Superior temporal gyrus (tissue), 1 donor: ENCODE measurements at regions not wholly inside any gene's neighbourhood (a gene's known extent, or its start where the extent isn't known, plus 50 kb on each side); places are given as distances from the start of the nearest gene placed in this dataset.

Experiments used
- DNase-seq: peaks from one replicate; pipeline ENCODE4 v3.0.0-alpha.2; 2016; ENCODE audit errors: extremely low spot score

DNA sequence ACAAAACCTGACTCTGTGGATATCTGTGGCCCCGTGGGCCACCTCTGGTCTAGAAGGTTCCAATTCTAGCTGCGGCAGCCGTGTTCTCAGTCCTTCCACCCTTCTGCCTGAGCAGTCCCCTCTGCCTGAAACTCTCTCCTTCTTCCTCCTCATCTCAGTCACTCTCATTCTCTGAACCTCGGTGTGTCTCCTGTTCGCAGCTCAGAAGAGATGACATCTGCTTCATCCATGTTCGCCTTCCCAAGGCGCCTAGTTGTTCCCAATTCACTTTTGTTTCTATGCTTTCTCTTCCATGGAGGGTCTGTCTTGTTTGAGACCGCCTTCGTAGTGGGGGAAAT is 95.5 kb downstream of the CEBPB start:
- no peak for DNase-seq

DNA sequence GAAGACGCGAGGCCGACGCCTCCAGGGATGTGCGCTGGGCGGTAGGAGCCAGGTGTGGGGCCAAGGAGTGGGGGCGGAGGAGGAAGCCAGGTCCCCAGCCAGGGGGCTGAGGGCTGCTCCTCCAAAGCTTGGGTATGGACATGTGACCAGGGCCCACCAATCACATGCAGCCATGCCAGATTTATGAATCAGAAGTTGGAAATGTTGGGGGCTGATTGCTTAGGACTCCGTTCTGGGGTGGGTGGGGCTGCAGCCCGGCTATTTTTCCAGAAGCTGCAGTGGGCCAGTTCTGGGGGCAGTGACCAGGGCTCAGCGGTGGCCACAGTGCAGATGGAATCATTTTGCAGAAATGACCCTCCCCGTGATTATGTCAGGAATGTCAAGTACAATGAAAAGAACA is 96.0 kb downstream of the CEBPB start:
- no peak for DNase-seq

DNA sequence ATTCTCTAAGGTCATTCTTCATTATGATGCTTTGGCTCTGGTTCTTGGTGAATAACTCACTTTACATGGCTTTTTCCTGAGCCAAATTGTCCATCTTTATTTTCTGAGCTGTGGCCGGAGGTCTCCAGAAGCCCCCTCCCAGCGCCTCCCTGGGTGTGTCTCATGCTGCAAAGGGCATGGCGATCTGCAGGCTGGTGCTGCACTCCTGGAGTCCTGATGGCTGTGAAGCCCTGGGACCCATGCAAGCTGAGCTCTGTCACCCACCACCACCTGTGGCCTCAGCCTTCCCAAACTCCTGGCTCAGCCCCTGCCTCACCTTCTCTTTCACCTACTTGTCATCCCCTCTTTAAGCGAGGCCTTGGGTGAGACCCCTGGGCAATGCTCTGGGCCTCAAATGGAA is 96.9 kb downstream of the CEBPB start:
- DNase-seq, result no peak

DNA sequence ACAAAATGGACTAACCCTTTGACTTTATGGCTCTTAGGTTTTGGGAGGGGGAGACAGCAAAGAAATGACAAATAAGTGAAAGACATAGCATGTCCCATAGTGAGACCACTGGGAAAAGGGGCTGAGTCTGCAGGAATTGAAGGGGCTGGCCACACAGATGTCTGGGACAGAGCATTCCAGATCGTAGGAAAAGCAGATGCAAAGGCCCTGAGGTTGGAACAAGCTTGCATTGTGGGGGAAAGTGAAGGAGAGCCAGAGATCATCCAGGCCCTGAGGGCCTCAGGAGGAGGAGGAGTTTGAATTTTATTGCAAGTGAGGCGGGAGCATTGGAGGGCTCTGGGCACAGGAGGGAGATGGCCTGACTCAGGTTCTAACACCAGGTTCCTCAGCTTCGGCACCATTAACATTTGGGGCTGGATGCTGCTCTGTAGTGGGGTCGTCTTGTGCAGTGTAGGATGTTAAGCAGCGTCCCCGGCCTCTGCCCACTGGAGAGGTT is 97.5 kb downstream of the CEBPB start:
- DNase-seq, result no peak

DNA sequence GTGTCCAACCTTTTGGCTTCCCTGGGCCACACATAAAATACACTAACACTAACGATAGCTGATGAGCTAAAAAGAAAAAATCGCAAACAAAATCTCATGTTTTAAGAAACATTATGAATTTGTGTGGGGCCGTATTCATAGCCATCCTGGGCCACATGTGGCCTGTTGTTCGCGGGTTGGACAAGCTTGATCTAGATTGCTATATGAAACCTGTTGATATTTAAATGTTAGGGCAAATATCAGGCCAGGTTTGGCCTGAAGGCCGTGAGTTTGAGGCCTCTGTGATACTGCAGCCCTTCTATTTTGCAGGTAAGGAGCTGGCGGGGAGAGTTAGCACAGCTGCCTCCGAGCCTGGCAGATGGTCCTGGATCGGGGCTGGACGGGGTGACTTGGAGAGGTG is 99.0 kb downstream of the CEBPB start:
- DNase-seq, result no peak

DNA sequence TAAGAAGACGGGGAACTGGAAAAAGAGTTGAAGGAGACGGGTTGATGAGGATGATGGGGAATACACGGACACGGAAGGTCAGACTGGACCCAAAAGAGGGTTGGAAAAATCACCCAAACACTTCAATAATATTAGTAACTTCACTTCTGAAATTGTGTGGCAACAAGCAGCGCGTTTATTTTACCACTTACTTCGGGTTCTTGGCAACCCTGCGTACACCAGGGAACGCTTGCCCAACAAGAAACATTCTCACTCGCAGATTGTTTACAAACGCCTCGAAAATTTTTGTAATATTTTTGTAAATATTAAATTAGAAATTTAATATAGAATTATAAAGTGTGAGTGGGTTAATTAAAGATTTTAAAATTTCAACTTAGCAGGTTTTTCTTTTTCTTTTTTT is 99.5 kb downstream of the CEBPB start:
- DNase-seq, result no peak

DNA sequence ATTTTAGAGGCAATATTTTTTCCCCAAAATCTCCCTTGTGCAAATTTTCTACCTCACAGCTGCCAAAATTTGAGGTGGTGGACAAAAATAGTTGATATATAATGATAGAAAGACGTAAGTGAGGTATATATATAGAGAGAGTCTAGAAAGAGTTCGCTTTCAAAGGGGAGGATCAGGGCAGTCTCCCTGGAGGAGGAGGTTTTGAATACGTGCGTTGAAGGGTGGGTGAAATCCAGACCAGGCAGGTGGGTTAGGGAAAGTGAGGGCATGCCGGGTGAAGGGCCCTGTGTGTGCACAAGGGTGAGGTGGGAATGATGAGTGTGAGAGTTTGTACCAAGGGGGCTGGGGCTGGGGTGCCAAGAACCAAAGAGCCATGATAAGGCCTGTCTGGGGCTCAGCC is 100.2 kb downstream of the CEBPB start:
- no peak for DNase-seq

DNA sequence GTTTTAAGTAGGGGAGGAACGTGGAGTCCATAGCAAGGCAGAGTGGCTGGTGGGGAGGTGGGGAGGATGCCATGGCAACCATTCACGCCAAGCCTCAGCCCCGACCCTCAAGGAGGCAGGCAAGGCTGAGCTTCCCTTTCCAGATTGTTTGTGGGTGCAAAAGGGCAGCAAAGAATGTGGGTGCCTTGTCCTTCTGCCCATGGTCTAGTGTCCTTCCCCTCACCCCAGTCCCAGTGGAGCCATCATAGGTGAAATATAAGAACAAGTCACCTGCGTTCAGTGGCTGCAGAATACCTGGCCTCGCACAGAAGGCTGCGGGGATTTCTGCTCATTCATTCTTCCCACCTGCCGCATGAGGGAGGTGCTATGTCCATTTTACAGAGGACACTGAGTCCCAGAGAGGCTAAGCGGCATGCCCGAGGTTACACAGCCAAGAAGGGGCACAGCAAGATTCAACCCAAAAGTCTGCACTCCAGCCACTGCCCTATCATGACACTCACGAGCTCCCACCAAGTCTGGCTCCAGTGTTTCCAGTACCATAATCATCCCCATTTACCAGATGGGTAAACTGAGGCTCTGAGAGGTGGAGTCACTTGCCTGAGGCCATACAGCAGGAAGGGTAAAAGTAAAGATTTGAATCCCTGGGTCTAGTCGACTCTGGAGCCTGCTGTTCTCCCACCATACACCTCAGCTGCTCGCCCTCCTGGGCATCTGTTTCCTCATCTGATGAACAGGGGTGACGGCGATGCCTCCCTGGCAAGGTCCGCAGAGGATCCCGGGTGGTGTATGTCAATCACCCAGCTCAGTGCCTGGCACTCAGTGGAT is 100.8 kb downstream of the CEBPB start:
- DNase-seq, result no peak

DNA sequence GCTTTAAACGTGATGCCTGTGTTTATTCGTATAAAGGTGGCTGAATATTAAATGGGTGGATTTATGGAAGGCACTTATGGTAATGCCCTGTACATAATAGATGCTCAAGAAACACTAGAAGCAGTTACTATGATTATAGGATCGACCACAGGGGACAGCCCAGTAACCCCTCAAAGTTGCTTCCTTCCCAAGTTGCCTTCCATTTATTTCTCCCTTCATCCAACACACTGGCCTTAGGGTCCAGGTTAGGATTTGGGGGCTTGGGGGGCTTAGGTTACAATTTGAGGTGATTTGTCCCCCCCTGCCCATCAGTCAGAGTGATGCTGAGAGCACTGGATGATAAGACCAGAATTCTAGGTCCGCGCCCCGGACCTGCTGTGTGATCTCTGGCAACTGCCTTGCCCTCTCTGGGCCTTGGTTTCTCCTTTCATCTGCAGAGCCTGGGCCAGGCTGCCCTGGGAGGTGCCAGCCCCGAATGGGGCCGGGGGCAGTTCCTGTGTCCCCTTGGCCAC is 101.5 kb downstream of the CEBPB start:
- DNase-seq, result no peak

DNA sequence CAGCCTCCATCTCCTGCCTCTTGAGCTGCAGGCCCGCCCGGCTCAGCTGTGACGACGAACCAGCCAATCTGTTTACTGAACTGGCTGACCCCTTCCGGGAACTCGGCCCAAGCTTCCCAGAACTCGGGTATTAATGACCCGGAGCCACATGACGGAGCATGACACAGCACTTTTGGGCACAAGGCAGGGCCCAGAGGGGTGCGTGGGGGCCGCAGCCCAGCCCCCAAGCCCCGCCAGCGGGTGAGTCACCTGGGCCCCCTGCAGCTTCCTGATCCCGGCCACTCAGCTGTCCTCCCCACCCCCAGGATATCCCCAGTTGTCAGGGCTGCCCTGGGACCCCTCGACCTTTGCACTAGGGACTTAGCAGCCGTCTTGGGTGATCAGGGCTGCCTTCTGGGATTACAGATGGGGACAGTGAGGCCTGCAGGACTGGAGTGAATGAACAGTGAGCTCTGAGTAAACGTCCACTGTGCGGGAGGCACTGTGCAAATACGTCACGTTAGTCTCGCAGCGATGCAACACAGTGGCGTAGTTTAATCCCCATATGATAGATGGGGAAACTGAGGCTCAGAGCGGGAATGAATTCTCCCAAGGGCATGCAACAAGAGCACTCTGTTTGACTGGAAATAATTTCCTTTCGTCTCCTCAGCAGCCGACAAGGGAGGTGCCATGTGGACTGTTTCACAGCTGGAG is 102.1 kb downstream of the CEBPB start:
- peak; percentile 44 for DNase-seq

DNA sequence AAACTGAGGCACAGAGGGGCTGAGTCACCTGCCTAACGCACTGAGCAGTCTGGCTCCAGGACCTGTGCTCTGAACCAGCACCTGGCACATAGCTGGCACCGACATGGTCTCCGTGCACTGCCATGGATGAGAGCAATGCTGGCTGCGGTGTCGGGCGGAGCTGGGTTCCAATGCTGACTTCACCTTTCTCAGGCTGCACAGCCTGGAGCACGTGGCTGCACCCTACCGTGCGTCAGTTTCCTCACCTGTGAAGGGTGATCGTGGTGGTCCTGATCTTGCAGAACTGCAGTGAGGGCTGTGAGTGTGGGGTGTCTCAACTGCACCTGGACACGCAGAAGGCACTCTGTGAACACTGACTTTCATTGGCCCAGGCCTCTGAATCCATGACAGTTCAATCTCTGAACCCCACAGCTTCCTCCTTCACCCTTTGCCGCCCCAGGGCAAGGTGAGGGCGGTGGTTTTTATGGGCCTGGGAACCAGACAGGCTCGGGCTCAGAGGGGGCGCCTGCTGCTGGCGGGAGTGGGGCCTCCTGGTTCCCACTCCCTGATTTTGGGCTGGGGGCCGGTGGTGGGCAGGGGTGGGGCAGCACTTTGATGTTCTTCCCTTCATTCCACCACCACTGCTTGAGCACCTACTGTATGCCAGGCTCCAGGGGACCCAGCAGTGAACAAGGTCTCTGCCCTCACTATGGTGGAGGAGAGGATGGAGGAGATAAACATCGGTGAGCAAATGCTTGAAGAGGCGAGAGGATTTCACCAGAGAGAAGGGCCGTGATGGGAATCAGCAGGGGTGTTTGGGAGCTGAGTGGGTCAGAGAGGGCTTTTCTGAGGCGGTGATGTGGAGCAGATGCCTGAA is 102.9 kb downstream of the CEBPB start:
- DNase-seq, result no peak

DNA sequence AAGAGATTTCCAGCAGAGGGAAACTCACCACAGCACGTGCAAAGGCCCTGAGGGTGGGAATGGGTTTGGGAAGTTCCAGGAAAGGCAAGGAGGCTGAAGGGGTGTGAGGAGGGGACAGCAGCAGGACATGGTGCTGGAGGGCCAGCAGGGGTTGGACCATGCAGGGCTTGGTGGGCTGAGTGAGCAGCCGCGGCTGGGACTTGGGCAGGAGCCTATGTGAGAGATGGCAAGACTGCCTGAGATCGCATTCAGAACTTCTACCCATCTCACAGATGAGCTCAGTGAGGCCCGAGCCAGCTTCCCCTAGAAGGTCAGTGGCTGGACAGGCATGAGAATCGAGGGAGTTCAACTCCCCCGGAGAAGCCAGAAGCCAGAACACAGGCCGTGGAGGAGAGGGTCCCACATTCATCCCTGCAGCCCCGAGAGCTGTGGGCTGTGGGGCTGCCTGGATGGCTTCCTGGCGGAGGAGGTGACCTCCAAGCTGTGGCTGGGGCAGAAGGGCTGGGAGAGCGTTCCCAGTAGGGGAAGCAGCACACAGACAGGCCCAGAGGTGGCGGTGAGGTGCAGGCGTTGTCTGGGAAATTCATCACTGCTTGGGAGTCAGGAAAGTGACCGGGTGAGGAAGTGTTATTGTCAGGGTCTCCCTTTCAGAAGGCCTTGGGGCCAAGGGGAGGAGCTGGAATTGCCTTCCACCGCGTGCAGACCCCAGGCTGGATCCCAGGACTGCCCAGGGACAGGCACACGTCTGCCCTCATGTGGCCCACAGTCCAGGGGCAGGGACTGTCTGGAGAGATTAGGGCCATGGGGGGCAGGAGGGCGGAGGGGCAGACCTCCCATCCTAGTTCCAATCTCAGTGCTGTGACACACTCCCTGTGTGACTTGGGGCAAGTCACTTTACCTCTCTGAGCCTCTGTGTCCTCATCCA is 103.8 kb downstream of the CEBPB start:
- no peak for DNase-seq

DNA sequence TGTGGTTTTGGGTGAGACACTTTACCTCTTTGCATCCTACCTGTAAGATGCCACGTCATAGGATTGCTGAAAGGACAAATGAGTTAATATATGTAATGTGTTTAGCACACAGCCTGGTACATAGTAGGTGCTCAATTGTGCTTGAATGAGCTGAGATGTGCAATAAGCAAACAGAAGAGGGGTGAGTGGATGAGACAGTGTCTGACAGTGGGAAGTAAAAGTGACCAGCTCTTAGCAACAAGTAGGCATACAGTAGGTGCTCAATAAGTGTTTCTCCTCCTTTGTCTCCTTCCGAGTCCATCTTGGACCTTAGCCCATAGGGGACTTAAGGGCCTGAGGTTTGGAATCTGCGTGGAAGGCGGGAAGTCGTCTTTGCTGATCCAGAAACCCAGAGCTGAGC is 104.7 kb downstream of the CEBPB start:
- DNase-seq, result no peak

DNA sequence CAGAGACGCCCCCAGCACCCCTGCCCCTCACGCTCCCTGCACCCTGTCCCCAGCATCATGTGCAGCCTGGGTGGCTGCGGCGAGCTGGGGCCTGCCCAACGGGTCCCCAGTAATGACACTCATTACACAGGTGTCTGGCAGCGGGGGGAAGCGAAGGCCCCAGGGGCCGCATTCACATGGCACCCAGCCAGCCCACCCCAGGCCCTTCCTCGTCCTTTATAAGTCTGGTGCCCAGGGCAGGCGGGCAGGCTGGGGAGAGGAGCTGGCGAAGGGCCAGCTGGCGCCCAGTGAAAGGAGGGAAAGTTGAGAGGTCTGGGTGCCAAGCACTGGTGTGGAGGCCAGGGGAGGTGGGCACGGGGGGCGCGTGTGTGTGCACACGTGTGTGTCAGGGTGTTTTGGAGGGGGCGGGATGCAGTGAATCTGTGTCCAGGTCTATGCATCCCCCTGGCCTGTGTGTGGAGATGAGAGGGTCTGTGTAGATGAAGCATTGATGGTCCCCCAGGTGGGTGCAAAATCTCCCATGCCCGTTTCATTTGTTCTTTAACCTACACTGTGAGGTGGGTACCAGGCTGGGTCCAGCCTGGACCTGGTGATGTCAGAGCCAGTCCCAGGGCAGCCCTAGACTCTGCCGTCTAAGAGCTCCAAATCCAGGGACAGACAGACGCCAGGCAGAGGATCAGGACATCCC is 105.3 kb downstream of the CEBPB start:
- no peak for DNase-seq

DNA sequence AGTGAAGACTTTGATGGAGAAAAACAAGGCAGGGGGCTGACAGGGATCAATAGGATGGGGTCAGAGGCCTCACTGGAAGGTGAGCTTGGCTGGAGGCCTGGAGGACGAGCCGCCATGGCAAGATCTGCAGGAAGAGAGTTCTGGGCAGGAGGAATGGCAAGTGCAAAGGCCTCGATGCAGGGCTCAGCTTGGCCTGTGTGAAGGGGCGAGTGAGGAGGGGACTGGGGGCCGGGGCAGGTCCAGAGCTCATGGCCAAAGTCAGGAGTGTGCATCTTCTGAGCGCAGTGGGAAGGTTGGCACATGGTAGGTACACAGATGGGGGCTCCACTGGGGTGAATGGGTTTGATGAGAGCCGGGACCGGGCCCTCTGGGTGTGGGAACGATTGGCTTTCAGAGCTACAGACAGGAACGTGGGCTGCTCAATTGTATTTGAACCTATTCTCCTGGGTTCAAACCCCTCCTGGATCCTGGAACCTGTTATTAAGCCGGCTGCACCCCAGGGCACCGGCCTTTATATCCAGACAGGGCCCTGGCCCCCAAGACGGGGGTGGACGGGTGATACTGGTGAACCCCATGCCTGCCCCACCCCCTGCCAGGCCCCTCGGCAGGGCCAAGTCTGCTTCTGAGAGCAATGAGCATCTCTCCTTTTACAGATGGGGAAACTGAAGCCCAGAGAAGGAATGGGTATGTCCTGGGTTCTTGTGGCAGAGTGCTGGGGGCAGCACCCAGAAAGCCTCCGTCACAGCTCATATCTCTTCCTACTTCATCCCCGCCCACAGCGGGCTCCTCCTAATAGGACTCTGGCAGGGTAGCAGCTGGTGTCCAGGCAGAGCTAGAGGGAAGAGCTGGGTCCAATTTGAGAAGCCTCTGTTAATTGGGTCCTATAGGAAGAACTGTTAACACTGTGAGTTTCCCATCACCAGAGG is 106.1 kb downstream of the CEBPB start:
- no peak for DNase-seq

DNA sequence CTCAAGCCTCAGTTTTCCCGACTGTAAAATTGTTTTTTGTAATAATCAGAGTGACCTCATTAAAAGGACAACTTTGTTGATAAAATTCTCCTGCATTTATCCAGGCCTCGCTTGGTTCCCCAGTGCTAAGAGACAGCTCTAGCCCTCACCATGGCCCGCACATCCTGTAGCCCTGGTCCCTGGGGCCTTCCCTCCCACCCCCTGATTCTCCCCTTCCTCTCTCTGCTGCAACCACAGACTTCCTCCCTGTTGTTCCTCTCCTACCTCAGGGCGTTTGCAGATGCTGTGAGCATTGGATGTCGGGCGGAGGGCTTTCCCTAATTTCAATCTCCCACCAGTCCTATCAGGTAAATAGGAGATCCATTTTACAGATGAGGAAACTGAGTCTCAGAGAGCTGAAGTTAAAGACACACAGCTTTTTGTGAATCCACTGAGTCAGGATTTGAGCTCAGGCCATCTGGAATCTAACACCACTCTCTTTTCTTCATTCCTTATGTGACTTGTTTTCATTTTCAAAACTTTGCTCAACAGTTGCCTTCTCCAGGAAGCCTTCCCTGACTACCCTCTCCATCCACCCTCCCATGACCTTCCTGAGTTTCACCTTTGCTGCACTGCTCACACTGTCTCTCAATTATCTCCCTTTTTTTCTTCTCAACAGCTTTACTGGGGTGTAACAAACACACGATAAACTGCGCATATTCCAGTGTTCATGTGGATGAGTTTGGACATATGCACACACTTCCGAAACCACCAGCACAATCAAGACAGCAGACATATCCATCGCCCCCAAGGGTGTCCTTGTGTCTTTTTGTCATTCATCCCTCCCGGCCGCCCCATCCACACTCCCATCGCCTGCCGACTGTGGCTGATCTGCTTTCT is 107.1 kb downstream of the CEBPB start:
- DNase-seq, result no peak

DNA sequence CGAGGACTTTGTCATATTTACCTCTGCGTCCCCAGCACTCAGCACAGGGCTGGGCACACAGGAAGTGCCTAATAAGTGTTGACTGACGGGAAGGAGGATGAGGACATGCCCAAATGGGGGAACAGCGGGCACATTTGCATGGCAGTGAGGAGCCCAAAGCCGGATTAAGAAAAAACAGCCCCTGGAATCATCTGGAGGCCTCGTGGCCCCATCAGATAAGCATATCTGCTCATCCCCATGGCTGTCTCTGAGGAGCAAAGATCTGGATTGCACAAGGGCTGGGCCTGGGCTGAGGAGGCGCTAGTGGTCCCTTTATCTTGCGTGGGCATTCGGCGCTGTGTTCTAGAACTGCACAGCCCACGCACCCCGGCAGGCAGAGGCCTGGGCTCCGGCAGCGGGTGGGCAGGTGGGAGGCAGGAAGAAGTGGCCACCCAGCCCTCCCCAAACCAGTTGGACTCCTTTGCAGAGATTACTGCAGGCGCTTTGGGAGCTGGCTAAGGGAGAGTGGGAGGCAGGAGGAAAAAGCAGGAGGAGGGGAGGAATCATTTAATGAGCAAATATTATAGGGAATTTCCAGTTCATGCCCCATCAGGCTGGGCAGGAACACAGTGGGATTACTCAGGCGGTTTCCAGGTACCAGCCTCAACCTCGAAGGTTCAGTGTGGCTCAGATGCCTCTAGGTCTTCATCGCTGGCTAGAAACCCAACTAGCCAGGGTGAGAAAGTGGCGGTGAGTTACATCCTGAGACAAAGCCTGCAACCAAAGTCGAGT is 108.1 kb downstream of the CEBPB start:
- DNase-seq, result no peak

DNA sequence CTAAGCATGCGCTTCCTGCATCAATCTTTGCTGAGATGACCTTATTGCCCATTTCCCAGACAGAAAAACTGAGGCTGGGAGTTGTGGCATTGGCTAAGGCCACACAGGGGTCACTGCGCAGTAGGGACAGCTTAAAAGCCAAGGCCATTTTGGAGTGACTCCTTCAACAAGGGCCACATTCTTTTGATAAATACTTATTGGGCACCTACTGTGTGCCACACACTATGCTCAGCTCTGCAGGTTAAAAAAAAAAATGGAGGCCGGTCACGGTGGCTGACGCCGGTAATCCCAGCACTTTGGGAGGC is 108.6 kb downstream of the CEBPB start:
- no peak for DNase-seq
